Epithelial cell of esophagus (primary cell): ENCODE measurements at regions not wholly inside any gene's neighbourhood (a gene's known extent, or its start where the extent isn't known, plus 50 kb on each side); places are given as distances from the start of the nearest gene placed in this dataset.
"Not testable (repeated sequence)": the region's sequence is repeated elsewhere in the genome, so short reads cannot be mapped to it uniquely, and the experiment has no call there.

ENCODE experiments used
- DNase-seq: peaks from one replicate; pipeline ENCODE4 v3.0.0; 2010; ENCODE audit warnings: low read depth
- H3K4me3 ChIP-seq: 2 replicates; pipeline ENCODE4 v1.5.1; 2011; ENCODE audit warnings: mild to moderate bottlenecking, low read length, control low read depth

GRCh38 chr15:32342772-32343199 lies 60.3 kb downstream of the GOLGA8K start:
- DNase-seq, H3K4me3 ChIP-seq: not testable (repeated sequence)

- H3K4me3 ChIP-seq, DNase-seq: not testable (repeated sequence)
Measured at GRCh38 chr15:32342268-32342667, 60.8 kb downstream of the GOLGA8K start.

- H3K4me3 ChIP-seq, DNase-seq: not testable (repeated sequence)
Measured at GRCh38 chr15:32341530-32341929, 61.6 kb downstream of the GOLGA8K start.

GRCh38 chr15:32336804-32337203 lies 66.3 kb downstream of the GOLGA8K start:
- DNase-seq = not testable (repeated sequence)

GRCh38 chr15:32323353-32323752 lies 79.7 kb downstream of the GOLGA8K start:
- peak; percentile 0 for DNase-seq
- H3K4me3 ChIP-seq = not testable (repeated sequence)

More at GRCh38 chr15:32336804-32337203, 66.3 kb downstream of the GOLGA8K start:
- H3K4me3 ChIP-seq = not testable (repeated sequence)

GRCh38 chr15:32319247-32319646 lies 83.8 kb downstream of the GOLGA8K start:
- DNase-seq, H3K4me3 ChIP-seq: not testable (repeated sequence)

- DNase-seq, H3K4me3 ChIP-seq: not testable (repeated sequence)
Measured at GRCh38 chr15:32316482-32316881, 86.6 kb downstream of the GOLGA8K start.

- not testable (repeated sequence) for H3K4me3 ChIP-seq, DNase-seq
Measured at GRCh38 chr15:32315079-32315939, 87.8 kb downstream of the GOLGA8K start.

- H3K4me3 ChIP-seq, DNase-seq: not testable (repeated sequence)
Measured at GRCh38 chr15:32313446-32314209, 89.5 kb downstream of the GOLGA8K start.

GRCh38 chr15:32312721-32313120 lies 90.4 kb downstream of the GOLGA8K start:
- not testable (repeated sequence) for H3K4me3 ChIP-seq, DNase-seq

- DNase-seq, H3K4me3 ChIP-seq: not testable (repeated sequence)
Measured at GRCh38 chr15:32307592-32307991, 95.5 kb downstream of the GOLGA8K start.

- not testable (repeated sequence) for H3K4me3 ChIP-seq, DNase-seq
Measured at GRCh38 chr15:32276200-32276830, 126.8 kb downstream of the GOLGA8K start.

GRCh38 chr15:32253958-32254357 lies 149.1 kb downstream of the GOLGA8K start:
- not testable (repeated sequence) for H3K4me3 ChIP-seq, DNase-seq

- not testable (repeated sequence) for H3K4me3 ChIP-seq, DNase-seq
Measured at GRCh38 chr15:32249207-32249606, 153.9 kb downstream of the GOLGA8K start.

GRCh38 chr15:32243727-32244126 lies 159.4 kb downstream of the GOLGA8K start:
- not testable (repeated sequence) for H3K4me3 ChIP-seq, DNase-seq

- H3K4me3 ChIP-seq, DNase-seq: not testable (repeated sequence)
Measured at GRCh38 chr15:32242780-32243528, 160.1 kb downstream of the GOLGA8K start.

- H3K4me3 ChIP-seq, DNase-seq: not testable (repeated sequence)
Measured at GRCh38 chr15:32227410-32228114, 175.5 kb downstream of the GOLGA8K start.
